HCT116 (cell line): ENCODE measurements at regions not wholly inside any gene's neighbourhood (a gene's known extent, or its start where the extent isn't known, plus 50 kb on each side); places are given as distances from the start of the nearest gene placed in this dataset.

ENCODE experiments used
- ATAC-seq: fragments of 200-7000 bp; cut with Tn5 transposase; 2 replicates; pipeline ENCODE4 v1.9.1; 2020; ENCODE audit warnings: mild to moderate bottlenecking, moderate library complexity
- BruUV-seq: library from RNA; stranded (reverse); fragments of 400-500 nt; replicated peaks from 2 replicates; lab custom pipeline; 2021; lab: Mats Ljungman, UMichigan
- CTCF ChIA-PET: fragments of 300-600 bp; sonication (Branson Sonifier 250); formaldehyde crosslinking; loops from one replicate; lab custom pipeline; 2021; ENCODE audit warnings: antibody characterized with exemption; lab: Charles Lee
- POLR2A ChIA-PET: fragments of 300-600, 350-600 bp; sonication (Branson Sonifier 250); formaldehyde crosslinking; loops from one replicate; lab custom pipeline; 2021; ENCODE audit warnings: antibody characterized with exemption; lab: Charles Lee
- RAD21 ChIA-PET, 2 experiments: fragments of 300-600 bp; sonication (Branson Sonifier 250); formaldehyde crosslinking; loops; one replicate each; lab custom pipeline; 2023; ENCODE audit warnings: low total read pairs in 2 of 2; ENCODE audit not compliant: uncharacterized antibody in 2 of 2, unreplicated experiment in 2 of 2, low non-redundant PET in 1 of 2; lab: Charles Lee
- DNase-seq: peaks from one replicate; pipeline ENCODE4 v3.0.0-alpha.2; 2010; ENCODE audit warnings: low read depth, low spot score
- H2AFZ ChIP-seq: fragments of 200-600 bp; shearing (Covaris generic), sonication (generic); 2 replicates; pipeline ENCODE4 v1.6.1; 2017; ENCODE audit warnings: low read depth, mixed run types, mixed read lengths, antibody characterized with exemption, low read length; ENCODE audit not compliant: poor library complexity, severe bottlenecking
- H3K27ac ChIP-seq: 2 replicates; pipeline ENCODE4 v1.5.1; 2012; ENCODE audit warnings: low read depth, low read length
- H3K27me3 ChIP-seq: fragments of 200-600 bp; sonication (generic); 2 replicates; pipeline ENCODE4 v1.6.1; 2016; ENCODE audit warnings: mixed run types, low read length, mixed read lengths; ENCODE audit not compliant: insufficient read depth
- H3K36me3 ChIP-seq, 2 experiments: fragments of 200-500 bp in 1 of 2; fragments of 200-600 bp in 1 of 2; sonication (Bioruptor generic) in 1 of 2; sonication (generic) in 1 of 2; 2 replicates each; pipeline versions ENCODE4 v1.5.1 to v1.6.1; 2014 to 2016; ENCODE audit warnings: low read length in 2 of 2, inconsistent platforms in 1 of 2, mixed read lengths in 1 of 2, mixed run types in 1 of 2; ENCODE audit not compliant: insufficient read depth in 2 of 2, control insufficient read depth in 1 of 2
- H3K4me1 ChIP-seq, 2 experiments: fragments of 200-600 bp in 1 of 2; sonication (generic) in 1 of 2; 2 replicates each; pipeline versions ENCODE4 v1.5.1 to v1.6.1; 2012 to 2017; ENCODE audit warnings: low read length in 2 of 2, inconsistent platforms in 1 of 2, mild to moderate bottlenecking in 1 of 2, mixed read lengths in 1 of 2, mixed run types in 1 of 2, moderate library complexity in 1 of 2; ENCODE audit not compliant: insufficient read depth in 2 of 2, control insufficient read depth in 1 of 2
- H3K4me2 ChIP-seq: fragments of 200-600 bp; sonication (generic); 2 replicates; pipeline ENCODE4 v1.6.1; 2017; ENCODE audit warnings: mixed run types, low read length, mixed read lengths
- H3K4me3 ChIP-seq, 2 experiments: fragments of 200-600 bp in 1 of 2; sonication (generic) in 1 of 2; replicated peaks in 1 of 2; 2 replicates each; pipeline ENCODE4 v1.5.1; 2011 to 2016; ENCODE audit warnings: low read length in 2 of 2, control low read depth in 1 of 2, low read depth in 1 of 2, mild to moderate bottlenecking in 1 of 2, mixed read lengths in 1 of 2, mixed run types in 1 of 2
- H3K79me2 ChIP-seq: fragments of 200-600 bp; sonication (generic); 2 replicates; pipeline ENCODE4 v1.6.1; 2017; ENCODE audit warnings: mild to moderate bottlenecking, mixed run types, low read length, moderate library complexity, mixed read lengths; ENCODE audit not compliant: insufficient read depth
- H3K9ac ChIP-seq: fragments of 200-600 bp; sonication (generic); 2 replicates; pipeline ENCODE4 v1.6.1; 2016; ENCODE audit warnings: low read length, mixed read lengths
- H3K9me2 ChIP-seq: fragments of 200-600 bp; sonication (generic), shearing (Covaris generic); 2 replicates; pipeline ENCODE4 v1.6.1; 2017; ENCODE audit warnings: mixed run types, mild to moderate bottlenecking, moderate library complexity; ENCODE audit not compliant: insufficient read depth
- H3K9me3 ChIP-seq, 2 experiments: fragments of 200-500 bp in 1 of 2; fragments of 200-600 bp in 1 of 2; sonication (Bioruptor generic) in 1 of 2; sonication (generic) in 1 of 2; 2 replicates each; pipeline ENCODE4 v1.6.1; 2014 to 2017; ENCODE audit warnings: low read length in 2 of 2, mixed read lengths in 2 of 2, inconsistent platforms in 1 of 2, low read depth in 1 of 2, mild to moderate bottlenecking in 1 of 2, mixed run types in 1 of 2, moderate library complexity in 1 of 2; ENCODE audit not compliant: control insufficient read depth in 1 of 2, insufficient read depth in 1 of 2
- H4K20me1 ChIP-seq: fragments of 200-600 bp; sonication (generic), shearing (Covaris generic); 2 replicates; pipeline ENCODE4 v1.6.1; 2017; ENCODE audit warnings: mixed run types, mild to moderate bottlenecking, moderate library complexity; ENCODE audit not compliant: insufficient read depth
- ATF3 ChIP-seq: IDR thresholded peaks from 2 replicates; pipeline ENCODE4 v1.6.1; 2012
- CBX3 ChIP-seq: IDR thresholded peaks from 2 replicates; pipeline ENCODE4 v1.6.1; 2012; ENCODE audit warnings: low read depth
- CTCF ChIP-seq, 3 experiments: fragments of 200-600 bp in 1 of 3; sonication (generic) in 1 of 3; IDR thresholded peaks in 2 of 3; conservative IDR thresholded peaks in 1 of 3; 2 replicates each; pipeline ENCODE4 v1.5.1; 2012 to 2017; ENCODE audit warnings: low read depth in 2 of 3, low read length in 2 of 3, antibody characterized with exemption in 1 of 3, borderline replicate concordance in 1 of 3, control low read depth in 1 of 3, mild to moderate bottlenecking in 1 of 3, mixed read lengths in 1 of 3, mixed run types in 1 of 3, moderate library complexity in 1 of 3; ENCODE audit not compliant: insufficient read depth in 1 of 3
- EZH2 ChIP-seq: fragments of 200-600 bp; sonication (generic); IDR thresholded peaks from 2 replicates; pipeline ENCODE4 v1.6.1; 2017; ENCODE audit warnings: antibody characterized with exemption, mixed run types
- FOSL1 ChIP-seq: IDR thresholded peaks from 2 replicates; pipeline ENCODE4 v1.6.1; 2012; ENCODE audit warnings: low read depth
- JUND ChIP-seq: IDR thresholded peaks from 2 replicates; pipeline ENCODE4 v1.6.1; 2012
- MAX ChIP-seq: IDR thresholded peaks from 2 replicates; pipeline ENCODE4 v1.6.1; 2012
- POLR2AphosphoS5 ChIP-seq: IDR thresholded peaks from 2 replicates; pipeline ENCODE4 v1.6.1; 2011; ENCODE audit warnings: mild to moderate bottlenecking, low read depth, low read length, moderate library complexity
- SP1 ChIP-seq: IDR thresholded peaks from 2 replicates; pipeline ENCODE4 v1.6.1; 2012; ENCODE audit warnings: low read depth
- TCF7L2 ChIP-seq: IDR thresholded peaks from 2 replicates; pipeline ENCODE4 v1.7.0; 2011; ENCODE audit warnings: borderline replicate concordance, inconsistent platforms; ENCODE audit not compliant: insufficient read depth, insufficient read length; ENCODE audit errors: extremely low read depth
- ZBTB33 ChIP-seq: IDR thresholded peaks from 2 replicates; pipeline ENCODE4 v1.6.1; 2011; ENCODE audit warnings: mild to moderate bottlenecking, low read length, moderate library complexity; ENCODE audit not compliant: insufficient replicate concordance; ENCODE audit errors: extremely low read depth
- ZFX ChIP-seq: fragments of 450-650 bp; IDR thresholded peaks from 2 replicates; pipeline ENCODE4 v1.6.1; 2017
- ZNF274 ChIP-seq: fragments of 200-500 bp; sonication (Bioruptor generic); IDR thresholded peaks from 2 replicates; pipeline ENCODE4 v1.6.1; 2014; ENCODE audit warnings: mild to moderate bottlenecking, low read depth, low read length, inconsistent platforms
- intact Hi-C: fragments of 100-400 bp; cut with micrococcal nuclease; formaldehyde crosslinking; loops from 2 replicates; pipeline ENCODE4 v1.10.0; 2022

GRCh38 chr15:53837263-53837662 is 77.8 kb upstream of the WDR72 start:
- Histone ChIP-seq H3K4me2 (no peak overlapping the region), H4K20me1 (no peaks in the 10 kb centered on the region; the same call in 1 of the 2 replicates), H3K9me2 (no peaks in the 10 kb centered on the region), H3K9ac (no peak overlapping the region), H3K4me1 (no peaks in the 10 kb centered on the region), H3K4me3 (no peak overlapping the region), H3K79me2 (no peaks in the 10 kb centered on the region), H3K9me3 (no peaks in the 10 kb centered on the region; a peak in 1 of 4 replicates), H3K36me3 (no peaks in the 10 kb centered on the region), H2AFZ (no peak overlapping the region), H3K27me3 (no peaks in the 10 kb centered on the region), H3K27ac (no peak overlapping the region)
- no peak for TF ChIP-seq CBX3
- TF ChIP-seq POLR2AphosphoS5: no peak
- no peak for TF ChIP-seq ATF3
- TF ChIP-seq ZNF274: no peak
- TF ChIP-seq CTCF (IDR thresholded peaks at IDR 0.05 in 2 of 3, conservative IDR thresholded peaks at IDR 0.05 in 1 of 3; ENCODE audit: borderline replicate concordance in 1 of 3, insufficient read depth in 1 of 3, low read depth in 2 of 3, low read length in 2 of 3): no peak
- no peak for TF ChIP-seq TCF7L2
- no peak for TF ChIP-seq FOSL1
- TF ChIP-seq MAX: no peak
- no peak for TF ChIP-seq SP1
- no peak for TF ChIP-seq EZH2
- no peak for TF ChIP-seq ZBTB33
- no peak for TF ChIP-seq ZFX
- no peak for TF ChIP-seq JUND
- intact Hi-C loops: no loop called here
- POLR2A ChIA-PET: no interaction called here
- RAD21 ChIA-PET: no interaction called here
- no peak for ATAC-seq
- CTCF ChIA-PET: no interaction called here
- BruUV-seq: no TSS peak
- no peak for DNase-seq
